ENCODE measurements at regions not wholly inside any gene's neighbourhood (a gene's known extent, or its start where the extent isn't known, plus 50 kb on each side); places are given as distances from the start of the nearest gene placed in this dataset.

DNA sequence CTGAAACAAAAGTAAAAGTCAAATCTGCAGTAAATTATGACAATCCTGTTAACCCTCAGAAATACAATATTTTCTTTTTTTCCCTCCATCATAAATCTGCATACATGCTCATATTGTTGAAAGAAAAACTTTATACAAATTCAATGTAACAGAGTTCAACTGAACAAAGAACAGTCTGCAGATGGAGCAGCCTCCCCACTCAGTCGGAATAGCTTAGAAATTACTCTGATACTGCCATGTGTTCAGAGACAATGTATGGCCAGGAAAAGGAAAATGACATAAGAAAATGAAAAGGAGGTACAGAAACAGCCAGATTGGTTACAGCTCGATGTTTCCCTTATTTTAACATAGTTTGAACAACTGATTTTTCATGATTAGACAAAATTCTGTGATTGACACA lies 651.9 kb upstream of the COBL start:
- DNase-seq = no peak
- Histone ChIP-seq H3K27me3 (no peaks in the 10 kb centered on the region), H3K27ac (no peak overlapping the region), H3K4me3 (no peak overlapping the region), H3K36me3 (no peaks in the 10 kb centered on the region), H3K4me1 (ENCODE audit: insufficient read depth) (peaks cover 2% of the 10 kb centered on the region), H3K9me3 (no peaks in the 10 kb centered on the region)
- 65 to 70% (median 70%) methylated on average over 2 of the region's 2 CpGs for WGBS, 3 donors
- TF ChIP-seq, protein P1, sequence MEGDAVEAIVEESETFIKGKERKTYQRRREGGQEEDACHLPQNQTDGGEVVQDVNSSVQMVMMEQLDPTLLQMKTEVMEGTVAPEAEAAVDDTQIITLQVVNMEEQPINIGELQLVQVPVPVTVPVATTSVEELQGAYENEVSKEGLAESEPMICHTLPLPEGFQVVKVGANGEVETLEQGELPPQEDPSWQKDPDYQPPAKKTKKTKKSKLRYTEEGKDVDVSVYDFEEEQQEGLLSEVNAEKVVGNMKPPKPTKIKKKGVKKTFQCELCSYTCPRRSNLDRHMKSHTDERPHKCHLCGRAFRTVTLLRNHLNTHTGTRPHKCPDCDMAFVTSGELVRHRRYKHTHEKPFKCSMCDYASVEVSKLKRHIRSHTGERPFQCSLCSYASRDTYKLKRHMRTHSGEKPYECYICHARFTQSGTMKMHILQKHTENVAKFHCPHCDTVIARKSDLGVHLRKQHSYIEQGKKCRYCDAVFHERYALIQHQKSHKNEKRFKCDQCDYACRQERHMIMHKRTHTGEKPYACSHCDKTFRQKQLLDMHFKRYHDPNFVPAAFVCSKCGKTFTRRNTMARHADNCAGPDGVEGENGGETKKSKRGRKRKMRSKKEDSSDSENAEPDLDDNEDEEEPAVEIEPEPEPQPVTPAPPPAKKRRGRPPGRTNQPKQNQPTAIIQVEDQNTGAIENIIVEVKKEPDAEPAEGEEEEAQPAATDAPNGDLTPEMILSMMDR (IDR thresholded peaks at IDR 0.05) = no peak
- no peak for TF ChIP-seq POLR2A (IDR thresholded peaks at IDR 0.05)
- TF ChIP-seq EP300 (IDR thresholded peaks at IDR 0.05) = no peak
- intact Hi-C loops (cut with DNase I) = no loop called here

DNA sequence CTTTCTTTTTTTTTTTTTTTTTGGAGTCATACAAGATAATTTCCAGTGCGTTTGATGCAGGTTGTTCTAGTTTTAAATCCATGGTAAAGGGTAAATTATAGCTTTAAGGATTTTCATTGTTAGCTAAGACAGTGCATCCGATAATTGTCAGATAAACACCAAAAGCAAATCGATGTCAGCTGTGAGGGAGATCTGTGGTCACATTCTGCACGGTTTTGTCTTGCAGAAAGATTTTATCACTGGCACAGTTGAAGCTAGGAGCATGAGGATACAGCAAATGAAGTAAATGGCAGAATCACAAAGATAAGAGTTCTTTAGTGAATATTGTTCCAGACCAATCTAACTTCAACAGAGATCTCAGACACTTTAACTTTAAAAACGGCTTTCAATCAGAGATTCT lies 648.8 kb upstream of the COBL start:
- WGBS, 3 donors = 46 to 64% (median 49%) methylated on average over 5 of the region's 5 CpGs
- Histone ChIP-seq H3K9me3 (no peaks in the 10 kb centered on the region), H3K4me3 (no peak overlapping the region), H3K27me3 (no peaks in the 10 kb centered on the region), H3K36me3 (no peaks in the 10 kb centered on the region), H3K27ac (no peak overlapping the region), H3K4me1 (ENCODE audit: insufficient read depth) (no peaks in the 10 kb centered on the region)
- TF ChIP-seq POLR2A (IDR thresholded peaks at IDR 0.05) = no peak
- no peak for TF ChIP-seq EP300 (IDR thresholded peaks at IDR 0.05)
- TF ChIP-seq, protein P1 (IDR thresholded peaks at IDR 0.05) = no peak
- intact Hi-C loops (cut with DNase I) = no loop called here
- DNase-seq = no peak

DNA sequence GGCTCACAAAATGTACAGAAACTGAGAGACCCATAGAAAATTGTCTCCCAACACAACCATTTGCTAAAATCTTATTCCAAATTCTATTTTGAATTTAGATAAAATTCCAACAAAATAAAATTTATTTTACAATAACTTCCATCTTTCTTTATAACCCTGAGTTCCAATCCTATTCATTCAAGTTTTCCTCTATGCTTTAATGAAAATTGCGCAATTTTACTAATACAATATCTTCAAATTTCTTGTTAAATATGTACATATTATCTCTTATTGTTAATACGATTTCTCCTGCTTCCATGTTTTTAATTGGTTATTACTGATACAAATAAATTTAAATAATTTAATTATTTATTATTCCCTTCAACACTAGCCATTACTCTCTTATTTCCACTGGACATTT lies 645.2 kb upstream of the COBL start:
- no peaks in the 10 kb centered on the region for H3K27me3 ChIP-seq
- no peak for DNase-seq
- TF ChIP-seq POLR2A (IDR thresholded peaks at IDR 0.05) (no peak), EP300 (IDR thresholded peaks at IDR 0.05) (no peak)
- TF ChIP-seq, protein P1 (IDR thresholded peaks at IDR 0.05) = no peak
- H3K4me1 ChIP-seq (ENCODE audit: insufficient read depth) = no peaks in the 10 kb centered on the region
- no peaks in the 10 kb centered on the region for H3K9me3 ChIP-seq
- no peaks in the 10 kb centered on the region for H3K36me3 ChIP-seq
- intact Hi-C loops (cut with DNase I) = no loop called here
- 91 to 94% (median 93%) methylated on average over 2 of the region's 2 CpGs for WGBS, 3 donors
- no peak overlapping the region for H3K27ac ChIP-seq
- no peak overlapping the region for H3K4me3 ChIP-seq

DNA sequence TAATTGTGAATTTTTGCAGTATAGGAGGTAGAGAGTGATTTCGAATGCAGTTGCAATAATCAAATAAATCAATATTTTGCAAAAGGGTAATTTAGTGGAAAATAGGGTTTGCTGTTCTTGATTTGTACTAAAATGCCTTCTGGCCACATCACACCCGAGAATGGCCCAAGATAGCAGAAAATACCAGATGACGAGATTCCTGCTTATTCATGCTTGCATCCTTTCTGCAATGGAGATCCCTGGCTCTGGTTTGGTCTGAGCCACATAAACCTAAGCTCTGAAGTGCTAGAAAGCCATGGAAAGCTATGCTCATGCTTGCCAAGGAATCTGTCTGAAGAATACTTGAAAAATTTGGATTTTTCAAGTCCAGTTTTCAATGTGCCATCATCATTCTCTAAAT lies 634.2 kb upstream of the COBL start:
- Histone ChIP-seq H3K9me3 (no peaks in the 10 kb centered on the region), H3K27me3 (no peaks in the 10 kb centered on the region), H3K27ac (no peak overlapping the region), H3K4me3 (no peak overlapping the region), H3K36me3 (no peaks in the 10 kb centered on the region), H3K4me1 (ENCODE audit: insufficient read depth) (no peaks in the 10 kb centered on the region)
- DNase-seq = no peak
- WGBS, 3 donors = 37 to 41% (median 39%) methylated on average over 3 of the region's 3 CpGs
- intact Hi-C loops (cut with DNase I) = no loop called here
- TF ChIP-seq POLR2A (IDR thresholded peaks at IDR 0.05) (no peak), EP300 (IDR thresholded peaks at IDR 0.05) (no peak)
- TF ChIP-seq, protein P1 (IDR thresholded peaks at IDR 0.05) = no peak
